HG02642 (cell line): ENCODE measurements at regions not wholly inside any gene's neighbourhood (a gene's known extent, or its start where the extent isn't known, plus 50 kb on each side); places are given as distances from the start of the nearest gene placed in this dataset.
"Not testable (repeated sequence)": the region's sequence is repeated elsewhere in the genome, so short reads cannot be mapped to it uniquely, and the experiment has no call there.

ENCODE experiments used
- ATAC-seq: cut with Tn5 transposase; IDR thresholded peaks from one replicate; pipeline ENCODE4 v1.9.1; 2021; ENCODE audit warnings: mild to moderate bottlenecking; ENCODE audit not compliant: unreplicated experiment, poor library complexity

- ATAC-seq = no peak
Measured at GRCh38 chr3:82461049-82461889, 699.8 kb upstream of the GBE1 start.

- no peak for ATAC-seq
Measured at GRCh38 chr3:82448320-82448719, 686.9 kb upstream of the GBE1 start.

GRCh38 chr3:82428821-82429220 lies 667.4 kb upstream of the GBE1 start:
- ATAC-seq = not testable (repeated sequence)

GRCh38 chr3:82424031-82424339 lies 662.5 kb upstream of the GBE1 start:
- ATAC-seq = no peak

DNA sequence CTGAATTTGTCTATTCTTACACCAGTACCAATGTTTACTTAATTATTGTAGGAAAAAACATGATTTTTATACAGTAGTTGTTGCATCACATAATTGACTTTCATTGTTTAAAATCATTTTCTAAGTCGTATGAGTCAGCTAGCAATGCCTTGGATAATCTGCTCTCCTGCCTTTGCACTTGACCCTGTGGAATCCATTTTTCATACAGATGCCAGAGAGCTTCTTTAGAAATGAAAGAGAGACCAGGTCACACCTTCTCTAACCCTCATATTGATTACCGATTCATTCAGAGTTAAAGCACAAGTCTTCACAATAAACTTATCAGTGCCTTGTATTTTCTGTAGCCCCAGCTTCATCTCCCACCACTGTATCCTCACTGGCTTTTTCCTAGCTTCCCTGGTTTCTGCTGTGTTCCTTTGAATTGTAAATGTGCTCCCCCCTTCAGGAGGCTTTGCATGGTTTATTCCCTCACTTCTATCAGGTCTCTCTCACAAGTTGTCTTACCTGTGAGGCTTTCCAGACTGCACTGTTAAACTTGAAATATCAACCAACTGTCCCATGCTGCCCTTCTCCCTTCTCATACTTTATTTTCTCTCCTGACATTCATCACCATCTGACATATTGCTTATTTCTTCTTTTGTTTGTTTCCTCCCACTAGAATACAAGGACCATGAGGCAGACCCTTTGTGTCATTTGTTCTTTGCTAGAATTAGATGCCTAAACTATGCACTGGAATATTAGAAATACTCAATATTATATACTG lies 662.0 kb upstream of the GBE1 start:
- ATAC-seq = no peak

DNA sequence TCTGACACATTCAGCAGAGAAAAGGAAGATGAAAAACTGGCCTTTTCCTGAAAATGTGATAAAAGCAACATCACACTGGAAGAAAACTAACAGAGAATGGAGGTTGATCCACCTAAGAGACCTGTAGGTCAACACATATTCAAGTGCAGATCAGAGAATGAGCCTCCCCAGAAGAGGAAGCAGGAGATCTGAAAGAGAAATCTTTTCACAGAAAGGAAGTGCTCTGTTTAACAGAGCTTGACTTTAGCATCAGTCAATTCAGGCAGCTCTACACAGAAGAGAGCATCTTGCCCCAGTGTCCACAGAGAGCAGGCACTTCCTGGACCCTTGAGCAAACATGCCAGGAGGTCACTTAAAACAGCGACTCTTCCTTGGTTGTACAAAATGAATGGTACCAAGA lies 655.4 kb upstream of the GBE1 start:
- ATAC-seq = no peak

GRCh38 chr3:82416349-82416748 lies 654.9 kb upstream of the GBE1 start:
- ATAC-seq = no peak

DNA sequence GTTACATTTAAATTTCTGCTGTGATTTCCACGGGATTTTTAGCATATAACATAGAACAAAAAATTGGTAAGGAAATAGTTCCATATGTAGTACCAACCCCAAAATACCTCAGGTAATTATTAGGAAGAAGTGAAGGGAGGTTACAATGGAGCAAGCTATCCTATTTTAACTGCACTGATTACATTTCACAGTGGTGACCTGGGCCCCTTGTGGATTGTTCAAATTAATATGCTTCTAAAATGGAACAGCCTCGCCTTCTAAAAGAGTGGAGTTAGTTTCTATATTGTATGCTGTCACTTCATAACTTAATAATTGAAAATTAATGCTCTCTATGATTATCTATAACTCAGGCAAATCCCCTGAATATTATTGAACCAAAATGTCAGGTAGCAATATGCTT lies 651.7 kb upstream of the GBE1 start:
- no peak for ATAC-seq

- no peak for ATAC-seq
Measured at GRCh38 chr3:82410366-82410765, 648.9 kb upstream of the GBE1 start.

DNA sequence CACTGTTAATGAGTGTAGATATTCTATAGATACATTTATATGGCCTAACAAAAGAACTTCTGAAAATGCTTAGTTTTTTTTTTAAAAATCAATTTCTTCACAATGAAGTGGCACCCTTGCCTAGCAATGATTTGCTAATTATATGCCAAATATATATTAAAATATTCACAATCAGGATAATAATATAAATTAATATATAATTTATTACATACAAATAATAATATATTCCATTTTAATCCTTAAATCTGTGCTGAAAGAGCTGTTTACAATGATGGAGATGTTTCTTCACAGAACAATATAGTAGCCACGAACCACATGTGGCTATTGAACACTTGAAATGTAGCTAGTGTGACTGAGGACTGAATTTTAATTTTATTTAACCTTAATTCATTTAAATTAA lies 648.4 kb upstream of the GBE1 start:
- no peak for ATAC-seq

DNA sequence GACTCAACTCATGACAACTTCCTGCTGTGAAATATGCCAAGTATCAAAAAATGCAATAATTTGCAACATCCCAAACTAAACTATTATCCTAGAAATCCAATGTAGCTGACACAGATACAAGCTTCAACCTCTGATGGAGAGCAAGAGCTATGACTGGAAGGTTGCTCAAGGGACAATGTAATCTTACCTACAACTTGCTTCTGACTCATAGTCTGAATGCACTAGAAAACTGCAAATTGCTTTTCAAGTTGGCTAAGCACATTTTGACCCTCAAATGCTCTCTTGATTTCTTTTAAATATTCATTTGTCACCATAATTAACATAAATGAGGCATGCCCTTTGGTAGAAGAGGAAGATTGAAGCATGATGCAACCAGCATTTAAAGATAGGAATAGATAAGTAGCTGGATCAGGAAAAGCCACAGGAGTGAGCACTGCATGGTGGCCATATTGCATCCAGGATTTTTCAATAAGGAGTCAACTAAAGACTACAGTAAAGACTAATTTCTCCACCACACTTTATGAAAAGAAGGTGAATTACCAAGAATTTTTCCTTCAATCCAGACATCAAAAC lies 630.8 kb upstream of the GBE1 start:
- ATAC-seq = no peak

DNA sequence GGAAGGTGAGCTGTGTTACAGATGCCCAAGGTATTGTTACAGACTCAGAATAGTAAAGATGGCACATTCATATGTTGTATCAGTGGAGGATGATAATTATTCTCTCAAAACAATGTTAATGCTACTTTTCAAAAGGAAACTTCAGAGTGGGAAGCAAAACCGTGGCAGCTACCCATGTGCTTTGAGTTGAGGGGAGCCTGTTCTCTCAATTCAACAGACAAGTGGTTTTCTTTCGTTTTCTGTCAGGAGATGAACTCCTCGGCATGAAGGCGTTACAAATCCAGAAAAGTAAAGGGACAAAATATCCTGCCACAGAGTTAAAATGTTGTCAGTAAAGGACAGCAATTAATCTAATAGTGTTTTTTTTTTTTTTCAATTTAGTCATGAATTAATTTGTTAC lies 629.4 kb upstream of the GBE1 start:
- ATAC-seq = no peak

GRCh38 chr3:82386647-82387046 lies 625.2 kb upstream of the GBE1 start:
- no peak for ATAC-seq

GRCh38 chr3:82384181-82384580 lies 622.7 kb upstream of the GBE1 start:
- no peak for ATAC-seq

DNA sequence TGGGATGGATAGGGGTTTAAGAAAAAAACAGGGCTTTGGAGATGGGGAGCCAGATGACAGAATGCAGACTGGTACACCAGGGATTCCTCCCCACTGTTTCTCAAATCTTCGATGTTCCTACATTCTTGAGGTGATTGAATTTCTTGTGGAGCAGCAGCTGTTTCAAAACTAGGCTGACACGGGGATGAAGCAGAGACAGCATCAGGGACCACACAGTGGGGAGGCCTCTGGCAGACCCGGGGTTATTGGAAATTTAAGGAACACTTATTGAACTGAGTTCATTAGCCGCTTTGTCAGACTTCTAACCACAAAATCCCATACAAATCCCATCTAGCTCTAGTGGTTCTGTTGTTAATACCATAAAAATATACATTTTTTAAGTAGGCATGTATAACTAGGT lies 621.4 kb upstream of the GBE1 start:
- no peak for ATAC-seq

GRCh38 chr3:82378392-82378791 lies 616.9 kb upstream of the GBE1 start:
- no peak for ATAC-seq

GRCh38 chr3:82376883-82377282 lies 615.4 kb upstream of the GBE1 start:
- ATAC-seq = no peak

DNA sequence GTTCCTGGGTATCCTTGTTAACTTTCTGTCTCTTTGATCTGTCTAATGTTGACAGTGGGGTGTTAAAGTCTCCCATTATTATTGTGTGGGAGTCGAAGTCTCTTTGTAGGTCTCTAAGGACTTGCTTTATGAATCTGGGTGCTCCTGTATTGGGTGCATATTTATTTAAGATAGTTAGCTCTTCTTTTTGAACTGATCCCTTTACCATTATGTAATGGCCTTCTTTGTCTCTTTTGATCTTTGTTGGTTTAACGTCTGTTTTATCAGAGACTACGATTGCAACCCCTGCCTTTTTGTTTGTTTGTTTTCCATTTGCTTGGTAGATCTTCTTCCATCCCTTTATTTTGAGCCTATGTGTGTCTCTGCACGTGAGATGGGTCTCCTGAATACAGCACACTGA lies 612.4 kb upstream of the GBE1 start:
- not testable (repeated sequence) for ATAC-seq

DNA sequence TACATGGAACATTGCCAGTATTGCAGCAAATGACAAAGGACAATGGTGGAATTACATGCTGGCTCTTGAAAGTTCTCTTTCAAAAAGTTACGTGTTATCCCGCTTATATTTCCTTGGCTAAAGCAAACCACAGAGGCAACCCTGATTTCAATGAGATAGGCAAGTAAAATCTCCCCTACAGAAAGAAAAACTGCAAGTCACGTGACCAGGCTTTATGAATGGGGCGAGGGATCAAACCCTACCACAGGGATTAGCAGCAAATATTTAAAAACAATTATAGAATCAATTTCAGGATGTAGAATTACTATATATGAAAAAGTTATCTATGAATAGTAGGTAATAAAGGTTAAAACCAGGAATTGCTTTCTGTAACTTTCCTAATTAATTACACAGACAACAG lies 603.4 kb upstream of the GBE1 start:
- ATAC-seq = no peak

DNA sequence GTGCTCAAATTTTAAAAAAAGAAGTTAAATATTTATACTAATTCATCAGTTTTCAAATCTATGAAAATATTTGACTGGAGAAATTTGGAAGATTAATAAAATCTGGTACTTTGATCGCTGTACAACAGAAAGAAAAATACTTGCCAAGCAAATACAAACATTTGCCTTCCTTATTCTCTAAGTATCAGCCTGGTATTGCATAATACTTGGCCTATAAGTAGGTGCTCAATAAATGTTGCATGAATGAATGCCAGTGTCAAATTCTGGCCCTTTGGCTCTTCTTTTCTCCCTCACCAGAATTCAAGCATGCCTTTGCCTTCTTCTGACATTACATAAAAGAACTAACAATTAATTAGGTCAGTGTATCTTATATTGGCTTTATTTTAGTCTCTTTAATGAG lies 601.7 kb upstream of the GBE1 start:
- ATAC-seq = no peak

DNA sequence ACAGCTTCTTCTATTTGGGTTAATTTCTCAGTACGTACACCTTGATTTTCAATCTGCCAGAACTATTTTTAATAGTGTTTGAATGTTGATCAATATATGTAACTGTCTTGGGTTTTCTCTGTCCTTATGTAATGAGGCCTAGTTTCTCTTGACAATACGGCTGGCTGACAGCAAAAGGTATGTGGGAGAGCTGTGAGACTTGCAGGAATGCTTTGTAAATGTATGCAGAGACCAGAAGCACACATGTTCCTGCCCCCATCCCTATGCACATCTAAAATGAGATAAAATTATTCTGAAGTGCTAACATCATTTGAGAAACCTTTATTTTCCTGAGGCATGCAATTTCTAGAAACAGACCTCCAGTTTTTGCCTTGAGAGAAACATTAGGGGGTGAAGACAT lies 593.8 kb upstream of the GBE1 start:
- no peak for ATAC-seq

- ATAC-seq = no peak
Measured at GRCh38 chr3:82354228-82354627, 592.8 kb upstream of the GBE1 start.
